Neural progenitor cell (in vitro differentiated cells): ENCODE measurements at regions not wholly inside any gene's neighbourhood (a gene's known extent, or its start where the extent isn't known, plus 50 kb on each side); places are given as distances from the start of the nearest gene placed in this dataset.

Experiments
- DNase-seq: peaks from one replicate; pipeline ENCODE4 v3.0.0-alpha.2; 2016; ENCODE audit warnings: low spot score
- H2AFZ ChIP-seq: fragments of 200-600 bp; sonication (generic); replicated peaks from 2 replicates; pipeline ENCODE4 v1.6.1; 2016; ENCODE audit warnings: antibody characterized with exemption
- H3F3A ChIP-seq: fragments of 200-600 bp; sonication (generic); 2 replicates; pipeline ENCODE4 v1.6.1; 2016; ENCODE audit warnings: antibody characterized with exemption, low read depth
- H3K27ac ChIP-seq: fragments of 200-600 bp; sonication (generic); 2 replicates; pipeline ENCODE4 v1.5.1; 2016; ENCODE audit warnings: mild to moderate bottlenecking
- H3K27me3 ChIP-seq: fragments of 200-600 bp; sonication (generic); 2 replicates; pipeline ENCODE4 v1.6.1; 2016; ENCODE audit warnings: mild to moderate bottlenecking, moderate library complexity
- H3K36me3 ChIP-seq: fragments of 200-600 bp; sonication (generic); 2 replicates; pipeline ENCODE4 v1.5.1; 2016
- H3K4me1 ChIP-seq: fragments of 200-600 bp; sonication (generic); 2 replicates; pipeline ENCODE4 v1.6.1; 2016; ENCODE audit warnings: mixed run types
- H3K4me2 ChIP-seq: fragments of 200-600 bp; sonication (generic); 2 replicates; pipeline ENCODE4 v1.6.1; 2016
- H3K4me3 ChIP-seq: fragments of 200-600 bp; sonication (generic); 2 replicates; pipeline ENCODE4 v1.5.1; 2016
- H3K79me2 ChIP-seq: fragments of 200-600 bp; sonication (generic); 2 replicates; pipeline ENCODE4 v1.6.1; 2016; ENCODE audit warnings: low read depth
- H3K9ac ChIP-seq: fragments of 200-600 bp; sonication (generic); 2 replicates; pipeline ENCODE4 v1.6.1; 2016
- H3K9me3 ChIP-seq: fragments of 200-600 bp; sonication (generic); 2 replicates; pipeline ENCODE4 v1.5.1; 2016; ENCODE audit warnings: low read depth
- H4K20me1 ChIP-seq: fragments of 200-600 bp; sonication (generic); 2 replicates; pipeline ENCODE4 v1.6.1; 2016; ENCODE audit warnings: low read depth
- H3K27ac Mint-ChIP-seq: 3 replicates; pipeline ENCODE4 v1.8.0; 2021; ENCODE audit warnings: mixed read lengths
- H3K27me3 Mint-ChIP-seq: 2 replicates; pipeline ENCODE4 v1.8.0; 2022; ENCODE audit warnings: low read depth, mild to moderate bottlenecking, inconsistent platforms, moderate library complexity, mixed read lengths; ENCODE audit not compliant: insufficient read depth
- H3K36me3 Mint-ChIP-seq: 3 replicates; pipeline ENCODE4 v1.8.0; 2021; ENCODE audit warnings: mixed read lengths
- H3K4me1 Mint-ChIP-seq: 3 replicates; pipeline ENCODE4 v1.8.0; 2021; ENCODE audit warnings: mixed read lengths
- H3K4me3 Mint-ChIP-seq: 3 replicates; pipeline ENCODE4 v1.8.0; 2021; ENCODE audit warnings: mild to moderate bottlenecking, moderate library complexity, mixed read lengths
- H3K9me3 Mint-ChIP-seq: 3 replicates; pipeline ENCODE4 v1.8.0; 2020; ENCODE audit warnings: mixed read lengths
- CTCF ChIP-seq: fragments of 200-600 bp; sonication (generic); IDR thresholded peaks from 2 replicates; pipeline ENCODE4 v1.5.1; 2017; ENCODE audit warnings: antibody characterized with exemption, mild to moderate bottlenecking
- EZH2 ChIP-seq: fragments of 200-600 bp; sonication (generic); IDR thresholded peaks from 2 replicates; pipeline ENCODE4 v1.6.1; 2017; ENCODE audit warnings: antibody characterized with exemption, mild to moderate bottlenecking, moderate library complexity
- EZH2phosphoT487 ChIP-seq: fragments of 200-600 bp; sonication (generic); IDR thresholded peaks from 2 replicates; pipeline ENCODE4 v1.6.1; 2017; ENCODE audit warnings: antibody characterized with exemption

- no peak for DNase-seq
- no peak overlapping the region for H3K9ac ChIP-seq
- TF ChIP-seq EZH2phosphoT487 = no peak
- no peak for TF ChIP-seq EZH2
- H3K79me2 ChIP-seq = no peaks in the 10 kb centered on the region
- Mint-ChIP-seq H3K36me3 (no peaks in the 10 kb centered on the region), H3K9me3 (no peaks in the 10 kb centered on the region), H3K27me3 (peaks cover 3% of the 10 kb centered on the region), H3K27ac (no peak overlapping the region), H3K4me1 (no peaks in the 10 kb centered on the region), H3K4me3 (no peak overlapping the region)
- H3K4me3 ChIP-seq = no peak overlapping the region
- no peak overlapping the region for H3K4me2 ChIP-seq
- H3K36me3 ChIP-seq = no peaks in the 10 kb centered on the region
- no peaks in the 10 kb centered on the region for H3K27me3 ChIP-seq
- no peak overlapping the region for H3K27ac ChIP-seq
- H3F3A ChIP-seq = no peaks in the 10 kb centered on the region
- H2AFZ ChIP-seq = no peak overlapping the region
- no peaks in the 10 kb centered on the region for H3K9me3 ChIP-seq
- no peaks in the 10 kb centered on the region for H3K4me1 ChIP-seq
- no peaks in the 10 kb centered on the region for H4K20me1 ChIP-seq
These were observed 291.9 kb downstream of the DMAC1 start for GRCh38 chr9:7507566-7508270.

- Histone ChIP-seq H3K27me3 (no peaks in the 10 kb centered on the region), H3K9ac (no peak overlapping the region), H3K4me2 (no peak overlapping the region), H3K4me1 (no peaks in the 10 kb centered on the region), H2AFZ (no peak overlapping the region), H3K79me2 (no peaks in the 10 kb centered on the region), H3K36me3 (no peaks in the 10 kb centered on the region), H3K4me3 (no peak overlapping the region), H3F3A (no peaks in the 10 kb centered on the region), H4K20me1 (no peaks in the 10 kb centered on the region), H3K27ac (no peak overlapping the region), H3K9me3 (no peaks in the 10 kb centered on the region)
- H3K36me3 Mint-ChIP-seq = no peaks in the 10 kb centered on the region
- DNase-seq = no peak
- no peak overlapping the region for H3K27ac Mint-ChIP-seq
- H3K9me3 Mint-ChIP-seq = no peaks in the 10 kb centered on the region
- no peak overlapping the region for H3K4me3 Mint-ChIP-seq
- TF ChIP-seq EZH2phosphoT487 (no peak), CTCF (no peak), EZH2 (no peak)
- no peaks in the 10 kb centered on the region for H3K4me1 Mint-ChIP-seq
- peaks cover 4% of the 10 kb centered on the region for H3K27me3 Mint-ChIP-seq
These were observed 292.6 kb downstream of the DMAC1 start for GRCh38 chr9:7507026-7507425.

- DNase-seq = no peak
- peaks cover 4% of the 10 kb centered on the region for H3K27me3 Mint-ChIP-seq
- Histone ChIP-seq H3K79me2 (no peaks in the 10 kb centered on the region), H2AFZ (no peak overlapping the region), H3K27me3 (no peaks in the 10 kb centered on the region), H3K9ac (no peak overlapping the region), H3K27ac (no peak overlapping the region), H3F3A (no peaks in the 10 kb centered on the region), H3K4me1 (no peaks in the 10 kb centered on the region), H3K9me3 (no peaks in the 10 kb centered on the region), H3K4me2 (no peak overlapping the region), H3K36me3 (no peaks in the 10 kb centered on the region), H3K4me3 (no peak overlapping the region), H4K20me1 (no peaks in the 10 kb centered on the region)
- H3K9me3 Mint-ChIP-seq = no peaks in the 10 kb centered on the region
- no peak overlapping the region for H3K4me3 Mint-ChIP-seq
- no peaks in the 10 kb centered on the region for H3K4me1 Mint-ChIP-seq
- no peaks in the 10 kb centered on the region for H3K36me3 Mint-ChIP-seq
- H3K27ac Mint-ChIP-seq = no peak overlapping the region
- TF ChIP-seq EZH2phosphoT487 = no peak
- no peak for TF ChIP-seq EZH2
- TF ChIP-seq CTCF = no peak
These were observed 299.1 kb downstream of the DMAC1 start for GRCh38 chr9:7500521-7500920.

GRCh38 chr9:7491641-7492040 lies 307.9 kb downstream of the DMAC1 start:
- H3K4me1 Mint-ChIP-seq = peaks cover 25% of the 10 kb centered on the region
- Histone ChIP-seq H3K27ac (no peak overlapping the region), H3K9ac (no peak overlapping the region), H4K20me1 (no peaks in the 10 kb centered on the region), H3K79me2 (no peaks in the 10 kb centered on the region), H3K4me3 (no peak overlapping the region), H3K4me2 (no peak overlapping the region), H3K27me3 (no peaks in the 10 kb centered on the region), H3K4me1 (peaks cover 13% of the 10 kb centered on the region), H3K9me3 (no peaks in the 10 kb centered on the region), H2AFZ (no peak overlapping the region), H3F3A (no peaks in the 10 kb centered on the region), H3K36me3 (no peaks in the 10 kb centered on the region)
- no peak overlapping the region for H3K27ac Mint-ChIP-seq
- H3K27me3 Mint-ChIP-seq = no peaks in the 10 kb centered on the region
- H3K9me3 Mint-ChIP-seq = no peaks in the 10 kb centered on the region
- TF ChIP-seq CTCF = no peak
- no peak for TF ChIP-seq EZH2
- TF ChIP-seq EZH2phosphoT487 = no peak
- H3K36me3 Mint-ChIP-seq = no peaks in the 10 kb centered on the region
- no peak overlapping the region for H3K4me3 Mint-ChIP-seq
- no peak for DNase-seq
